Keratinocyte (primary cell): ENCODE measurements at regions not wholly inside any gene's neighbourhood (a gene's known extent, or its start where the extent isn't known, plus 50 kb on each side); places are given as distances from the start of the nearest gene placed in this dataset.

Source experiments
- DNase-seq: peaks from one replicate; pipeline ENCODE4 v3.0.0-alpha.2; 2011; ENCODE audit warnings: low read depth, missing footprints, low spot score
- FAIRE-seq: peaks from 2 replicates; lab custom pipeline; 2011; peaks lifted over from hg19 to GRCh38; lab: Jason Lieb, UNC
- H2AFZ ChIP-seq: 2 replicates; pipeline ENCODE4 v1.6.0; 2012; ENCODE audit warnings: low read length, control low read depth, inconsistent platforms; ENCODE audit not compliant: control insufficient read depth
- H3K27ac ChIP-seq: 2 replicates; pipeline ENCODE4 v1.5.1; 2011; ENCODE audit warnings: low read length; ENCODE audit not compliant: control insufficient read depth, insufficient read depth
- H3K27me3 ChIP-seq: 3 replicates; pipeline ENCODE4 v1.6.0; 2011; ENCODE audit warnings: low read length; ENCODE audit not compliant: control insufficient read depth, insufficient read depth; ENCODE audit errors: extremely low read depth
- H3K36me3 ChIP-seq, 2 experiments: 2 replicates in 1 of 2; 3 replicates in 1 of 2; pipeline ENCODE4 v1.5.1; 2011; ENCODE audit warnings: low read length in 2 of 2, mild to moderate bottlenecking in 1 of 2; ENCODE audit not compliant: control insufficient read depth in 2 of 2, insufficient read depth in 2 of 2; ENCODE audit errors: extremely low read depth in 1 of 2
- H3K4me1 ChIP-seq: 3 replicates; pipeline ENCODE4 v1.5.1; 2011; ENCODE audit warnings: low read length; ENCODE audit not compliant: control insufficient read depth, insufficient read depth; ENCODE audit errors: extremely low read depth
- H3K4me2 ChIP-seq: 3 replicates; pipeline ENCODE4 v1.6.0; 2011; ENCODE audit warnings: low read depth, low read length; ENCODE audit not compliant: control insufficient read depth, insufficient read depth; ENCODE audit errors: extremely low read depth
- H3K4me3 ChIP-seq, 3 experiments: fragments of 200-600 bp in 1 of 3; sonication (generic) in 1 of 3; 2 replicates in 2 of 3; 3 replicates in 1 of 3; pipeline ENCODE4 v1.5.1; 2011 to 2016; ENCODE audit warnings: low read length in 3 of 3, mild to moderate bottlenecking in 3 of 3, control low read depth in 2 of 3, inconsistent platforms in 1 of 3, low read depth in 1 of 3, mixed read lengths in 1 of 3, mixed run types in 1 of 3, moderate library complexity in 1 of 3; ENCODE audit not compliant: control insufficient read depth in 2 of 3, insufficient read depth in 2 of 3; ENCODE audit errors: extremely low read depth in 1 of 3
- H3K79me2 ChIP-seq: 2 replicates; pipeline ENCODE4 v1.6.0; 2012; ENCODE audit warnings: low read length; ENCODE audit not compliant: control insufficient read depth, insufficient read depth
- H3K9ac ChIP-seq: 3 replicates; pipeline ENCODE4 v1.6.0; 2011; ENCODE audit warnings: low read length; ENCODE audit not compliant: control insufficient read depth, insufficient read depth; ENCODE audit errors: extremely low read depth
- H3K9me1 ChIP-seq: 3 replicates; pipeline ENCODE4 v1.6.0; 2011; ENCODE audit warnings: low read length; ENCODE audit not compliant: control insufficient read depth, insufficient read depth; ENCODE audit errors: extremely low read depth
- H3K9me3 ChIP-seq: 2 replicates; pipeline ENCODE4 v1.5.1; 2012; ENCODE audit warnings: low read depth, low read length; ENCODE audit not compliant: control insufficient read depth
- H4K20me1 ChIP-seq: 3 replicates; pipeline ENCODE4 v1.6.0; 2011; ENCODE audit warnings: low read length; ENCODE audit not compliant: control insufficient read depth, insufficient read depth; ENCODE audit errors: extremely low read depth
- CTCF ChIP-seq, 3 experiments: IDR thresholded peaks in 1 of 3; conservative IDR thresholded peaks in 1 of 3; optimal IDR thresholded peaks in 1 of 3; 2 replicates in 2 of 3; 3 replicates in 1 of 3; pipeline versions ENCODE3 to v1.5.1; 2011; ENCODE audit warnings: low read length in 3 of 3, mild to moderate bottlenecking in 3 of 3, moderate library complexity in 2 of 3, control low read depth in 1 of 3, inconsistent platforms in 1 of 3; ENCODE audit not compliant: insufficient read depth in 2 of 3; ENCODE audit errors: extremely low read depth in 1 of 3
- EZH2 ChIP-seq: IDR thresholded peaks from one replicate; pipeline ENCODE4 v1.6.1; 2012; ENCODE audit warnings: inconsistent platforms, mild to moderate bottlenecking, low read length, moderate library complexity
- dilution Hi-C: fragments of 300-500 bp; cut with MboI; formaldehyde crosslinking; loops from one replicate; pipeline ENCODE4 v1.7.0; 2020; ENCODE audit warnings: low sequenced_read_pairs; ENCODE audit not compliant: extremely low pct_ligation_motif_present

GRCh38 chr18:4748975-4749374, 293.9 kb upstream of the DLGAP1 start:
- dilution Hi-C loops: no loop called here
- no peak overlapping the region for H3K4me2 ChIP-seq
- H4K20me1 ChIP-seq: no peaks in the 10 kb centered on the region
- no peaks in the 10 kb centered on the region for H3K27me3 ChIP-seq
- FAIRE-seq (no peak), DNase-seq (no peak)
- no peaks in the 10 kb centered on the region for H3K9me1 ChIP-seq
- H3K4me1 ChIP-seq: no peaks in the 10 kb centered on the region
- H3K9ac ChIP-seq: no peak overlapping the region
- no peak overlapping the region for H3K4me3 ChIP-seq
- H3K27ac ChIP-seq: no peak overlapping the region
- TF ChIP-seq CTCF (optimal IDR thresholded peaks at IDR 0.05 in 1 of 3, IDR thresholded peaks at IDR 0.05 in 1 of 3, conservative IDR thresholded peaks at IDR 0.05 in 1 of 3; ENCODE audit: extremely low read depth in 1 of 3, insufficient read depth in 2 of 3, low read length in 3 of 3): no peak
- no peak for TF ChIP-seq EZH2
- H3K79me2 ChIP-seq: no peaks in the 10 kb centered on the region
- no peaks in the 10 kb centered on the region for H3K9me3 ChIP-seq
- no peak overlapping the region for H2AFZ ChIP-seq
- H3K36me3 ChIP-seq: no peaks in the 10 kb centered on the region

DNA sequence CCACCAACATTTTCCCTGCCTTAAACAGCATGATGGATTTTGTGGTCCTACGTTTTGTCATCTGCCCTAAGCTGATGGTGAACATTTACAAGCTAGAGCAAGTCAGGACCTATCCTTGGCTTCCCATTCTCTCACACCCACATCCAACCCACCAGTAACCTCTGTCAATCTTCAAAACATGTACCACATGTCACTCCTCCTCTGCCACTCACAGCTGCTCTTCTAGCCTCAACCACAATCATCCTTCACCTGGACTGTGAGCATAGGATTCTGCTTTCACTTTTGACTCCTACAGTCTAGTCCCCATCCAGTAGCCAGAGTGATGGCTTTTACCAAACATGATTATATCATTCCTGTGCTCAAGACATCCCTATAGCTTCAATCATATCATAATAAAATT, 279.8 kb upstream of the DLGAP1 start:
- Histone ChIP-seq H3K79me2 (no peaks in the 10 kb centered on the region), H3K9me3 (no peaks in the 10 kb centered on the region), H3K27me3 (no peaks in the 10 kb centered on the region), H3K4me1 (no peaks in the 10 kb centered on the region), H3K9me1 (no peaks in the 10 kb centered on the region), H3K4me3 (no peak overlapping the region), H3K9ac (no peak overlapping the region), H3K36me3 (no peaks in the 10 kb centered on the region), H3K4me2 (no peak overlapping the region), H4K20me1 (no peaks in the 10 kb centered on the region), H2AFZ (no peak overlapping the region), H3K27ac (no peak overlapping the region)
- TF ChIP-seq CTCF (optimal IDR thresholded peaks at IDR 0.05 in 1 of 3, IDR thresholded peaks at IDR 0.05 in 1 of 3, conservative IDR thresholded peaks at IDR 0.05 in 1 of 3; ENCODE audit: extremely low read depth in 1 of 3, insufficient read depth in 2 of 3, low read length in 3 of 3) (no peak), EZH2 (no peak)
- dilution Hi-C loops: no loop called here
- no peak for FAIRE-seq
- DNase-seq: no peak
